ENCODE measurements at regions not wholly inside any gene's neighbourhood (a gene's known extent, or its start where the extent isn't known, plus 50 kb on each side); places are given as distances from the start of the nearest gene placed in this dataset.

DNA sequence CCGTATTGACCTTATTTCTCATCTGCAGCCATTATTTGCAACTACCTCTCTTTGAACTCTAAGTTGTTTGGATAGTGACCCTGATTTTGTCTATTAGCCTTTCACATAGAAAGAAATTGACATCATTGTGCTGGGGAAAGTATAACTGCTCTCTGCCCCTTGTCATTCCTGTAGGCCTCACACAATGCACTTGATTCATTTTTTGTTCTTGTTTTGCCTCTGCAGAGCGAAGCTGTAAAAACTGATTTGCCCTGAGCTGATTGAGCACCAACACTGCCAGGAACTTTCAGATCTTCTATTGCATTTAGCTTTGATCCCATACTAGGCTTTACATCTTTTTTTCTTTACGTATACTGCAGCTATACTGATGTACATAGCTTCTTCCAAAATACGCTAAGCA lies 167.2 kb upstream of the PTBP2 start:
- TF ChIP-seq, protein P1, sequence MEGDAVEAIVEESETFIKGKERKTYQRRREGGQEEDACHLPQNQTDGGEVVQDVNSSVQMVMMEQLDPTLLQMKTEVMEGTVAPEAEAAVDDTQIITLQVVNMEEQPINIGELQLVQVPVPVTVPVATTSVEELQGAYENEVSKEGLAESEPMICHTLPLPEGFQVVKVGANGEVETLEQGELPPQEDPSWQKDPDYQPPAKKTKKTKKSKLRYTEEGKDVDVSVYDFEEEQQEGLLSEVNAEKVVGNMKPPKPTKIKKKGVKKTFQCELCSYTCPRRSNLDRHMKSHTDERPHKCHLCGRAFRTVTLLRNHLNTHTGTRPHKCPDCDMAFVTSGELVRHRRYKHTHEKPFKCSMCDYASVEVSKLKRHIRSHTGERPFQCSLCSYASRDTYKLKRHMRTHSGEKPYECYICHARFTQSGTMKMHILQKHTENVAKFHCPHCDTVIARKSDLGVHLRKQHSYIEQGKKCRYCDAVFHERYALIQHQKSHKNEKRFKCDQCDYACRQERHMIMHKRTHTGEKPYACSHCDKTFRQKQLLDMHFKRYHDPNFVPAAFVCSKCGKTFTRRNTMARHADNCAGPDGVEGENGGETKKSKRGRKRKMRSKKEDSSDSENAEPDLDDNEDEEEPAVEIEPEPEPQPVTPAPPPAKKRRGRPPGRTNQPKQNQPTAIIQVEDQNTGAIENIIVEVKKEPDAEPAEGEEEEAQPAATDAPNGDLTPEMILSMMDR (IDR thresholded peaks at IDR 0.05) = no peak
- no peak for TF ChIP-seq ZFX (IDR thresholded peaks at IDR 0.05; ENCODE audit: borderline replicate concordance)
